ENCODE measurements at regions not wholly inside any gene's neighbourhood (a gene's known extent, or its start where the extent isn't known, plus 50 kb on each side); places are given as distances from the start of the nearest gene placed in this dataset.

GRCh38 chr14:42441615-42442014, 834.9 kb downstream of the LRFN5 start:
- no peak for ATAC-seq

DNA sequence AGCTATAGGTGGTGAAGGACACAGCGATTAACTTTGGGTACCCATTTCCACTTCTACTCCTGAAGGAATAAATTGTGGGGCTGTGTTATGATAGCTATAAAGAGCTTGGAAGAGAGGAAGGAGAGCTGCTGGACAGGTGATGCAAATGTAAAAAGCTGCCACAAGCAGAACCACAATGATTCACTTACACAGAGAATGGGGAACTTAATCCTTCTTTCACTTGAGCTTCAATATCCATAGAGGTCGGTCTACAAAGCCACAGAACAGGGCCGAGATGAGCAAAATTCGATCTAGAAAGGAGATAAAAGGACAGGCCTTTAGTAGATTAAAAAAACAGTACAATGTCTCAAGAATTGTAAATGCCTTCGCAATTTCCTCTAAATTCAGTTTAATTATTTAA, 831.1 kb downstream of the LRFN5 start:
- ATAC-seq, result no peak

DNA sequence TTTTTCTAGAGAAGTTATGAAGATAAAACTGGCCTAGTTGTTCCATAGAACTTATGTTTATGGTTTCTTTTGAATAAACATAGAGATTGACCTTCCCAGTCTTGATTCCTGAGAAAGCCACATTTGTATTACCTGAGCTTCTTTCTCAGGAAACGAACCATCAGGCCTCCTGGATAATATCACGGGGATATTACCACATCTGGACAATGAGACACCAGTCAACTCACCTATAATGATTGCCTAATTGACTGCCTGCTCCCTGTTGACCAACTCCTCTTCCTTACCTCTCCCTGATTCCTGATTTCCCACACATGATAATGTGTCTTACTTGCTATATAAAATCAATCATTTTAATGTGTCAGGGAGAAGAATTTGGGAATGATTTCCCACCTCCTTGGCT, 822.7 kb downstream of the LRFN5 start:
- ATAC-seq, result no peak

GRCh38 chr14:42428996-42429395, 822.3 kb downstream of the LRFN5 start:
- peak; percentile 32 to 41 for ATAC-seq

GRCh38 chr14:42424501-42424900, 817.8 kb downstream of the LRFN5 start:
- ATAC-seq, result no peak

- no peak for ATAC-seq
Observed at GRCh38 chr14:42421377-42422078, 814.9 kb downstream of the LRFN5 start.

GRCh38 chr14:42420071-42420470, 813.4 kb downstream of the LRFN5 start:
- ATAC-seq, result no peak

GRCh38 chr14:42407153-42407552, 800.5 kb downstream of the LRFN5 start:
- ATAC-seq, result no peak

GRCh38 chr14:42391146-42391834, 784.6 kb downstream of the LRFN5 start:
- ATAC-seq, result no peak

GRCh38 chr14:42378880-42379279, 772.2 kb downstream of the LRFN5 start:
- no peak for ATAC-seq

- no peak for ATAC-seq
Observed at GRCh38 chr14:42378274-42378673, 771.6 kb downstream of the LRFN5 start.

DNA sequence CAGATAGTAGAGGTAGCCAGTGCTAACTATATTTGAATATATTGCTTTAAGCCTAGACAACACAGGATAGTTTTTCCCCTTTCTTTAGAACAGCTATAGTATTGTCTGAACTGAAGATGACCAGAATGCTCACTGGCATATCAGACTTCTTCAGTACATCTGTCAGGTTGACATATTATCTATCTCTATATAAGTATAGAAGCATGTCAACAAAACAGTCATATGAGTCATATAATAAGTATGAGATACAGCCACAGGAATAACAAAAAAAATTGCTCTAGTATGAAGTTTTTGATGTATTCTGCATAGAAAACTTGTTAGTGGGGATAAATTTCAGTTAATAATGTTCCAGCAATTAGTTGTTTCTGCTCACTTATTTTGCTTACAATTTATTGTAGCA, 767.7 kb downstream of the LRFN5 start:
- no peak for ATAC-seq

- ATAC-seq, result no peak
Observed at GRCh38 chr14:42370056-42370455, 763.4 kb downstream of the LRFN5 start.

- no peak for ATAC-seq
Observed at GRCh38 chr14:42368234-42368633, 761.6 kb downstream of the LRFN5 start.

DNA sequence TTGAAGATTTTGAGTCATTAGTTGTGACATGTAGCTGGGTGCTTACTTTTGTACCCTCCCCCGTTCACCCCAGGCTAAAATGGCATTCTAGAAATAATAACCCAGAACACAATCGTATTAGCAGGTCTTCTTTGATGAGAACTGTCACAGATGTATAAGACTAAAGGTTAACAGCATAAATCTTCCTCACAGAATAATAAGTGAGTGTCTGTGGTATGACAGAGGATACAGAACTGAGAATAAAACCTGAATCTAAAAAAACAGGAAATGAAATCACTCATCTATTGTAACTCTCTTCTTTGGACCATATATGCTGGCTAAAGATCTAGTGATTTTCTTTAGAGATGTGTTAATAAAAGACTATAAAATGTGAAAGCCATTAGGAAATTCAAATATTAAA, 746.6 kb downstream of the LRFN5 start:
- ATAC-seq, result no peak

DNA sequence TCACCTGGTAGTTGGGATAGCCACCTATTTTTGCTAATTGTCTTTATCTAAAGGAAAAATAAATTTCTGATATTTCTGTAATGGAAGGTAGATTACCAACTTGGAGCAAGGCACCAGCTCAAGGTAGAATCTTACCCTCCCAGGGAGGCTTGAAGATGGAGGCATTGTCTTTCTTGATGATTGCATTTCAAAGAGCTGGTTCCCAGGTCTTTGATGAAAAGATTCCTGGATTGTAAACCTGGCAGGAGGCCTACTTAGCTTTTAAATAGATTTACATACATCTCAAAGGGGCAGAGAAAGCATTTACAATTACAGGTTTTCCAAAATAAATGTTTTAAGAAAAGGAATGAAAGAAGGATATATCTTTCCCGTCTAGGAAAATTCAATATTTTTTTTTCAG, 729.2 kb downstream of the LRFN5 start:
- ATAC-seq, result no peak

DNA sequence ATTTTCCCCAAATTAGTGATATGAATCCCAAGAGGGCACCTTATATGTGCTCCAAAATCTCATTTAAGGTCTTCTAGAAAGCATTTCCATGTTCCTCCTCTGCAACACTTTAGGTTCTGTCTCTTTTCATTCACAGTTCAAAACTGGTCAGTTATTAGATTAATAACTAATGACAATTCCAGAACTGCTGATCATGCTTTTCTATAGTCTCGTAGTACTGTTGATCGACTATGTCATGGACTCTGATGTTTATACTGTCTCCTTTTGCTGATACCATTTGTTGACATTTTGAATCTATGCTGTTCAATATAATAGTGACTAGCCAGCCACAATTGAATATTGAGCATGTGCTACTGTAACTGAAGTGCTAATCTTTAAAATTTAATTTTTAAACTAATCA, 728.3 kb downstream of the LRFN5 start:
- no peak for ATAC-seq

GRCh38 chr14:42323426-42323825, 716.8 kb downstream of the LRFN5 start:
- ATAC-seq, result no peak

DNA sequence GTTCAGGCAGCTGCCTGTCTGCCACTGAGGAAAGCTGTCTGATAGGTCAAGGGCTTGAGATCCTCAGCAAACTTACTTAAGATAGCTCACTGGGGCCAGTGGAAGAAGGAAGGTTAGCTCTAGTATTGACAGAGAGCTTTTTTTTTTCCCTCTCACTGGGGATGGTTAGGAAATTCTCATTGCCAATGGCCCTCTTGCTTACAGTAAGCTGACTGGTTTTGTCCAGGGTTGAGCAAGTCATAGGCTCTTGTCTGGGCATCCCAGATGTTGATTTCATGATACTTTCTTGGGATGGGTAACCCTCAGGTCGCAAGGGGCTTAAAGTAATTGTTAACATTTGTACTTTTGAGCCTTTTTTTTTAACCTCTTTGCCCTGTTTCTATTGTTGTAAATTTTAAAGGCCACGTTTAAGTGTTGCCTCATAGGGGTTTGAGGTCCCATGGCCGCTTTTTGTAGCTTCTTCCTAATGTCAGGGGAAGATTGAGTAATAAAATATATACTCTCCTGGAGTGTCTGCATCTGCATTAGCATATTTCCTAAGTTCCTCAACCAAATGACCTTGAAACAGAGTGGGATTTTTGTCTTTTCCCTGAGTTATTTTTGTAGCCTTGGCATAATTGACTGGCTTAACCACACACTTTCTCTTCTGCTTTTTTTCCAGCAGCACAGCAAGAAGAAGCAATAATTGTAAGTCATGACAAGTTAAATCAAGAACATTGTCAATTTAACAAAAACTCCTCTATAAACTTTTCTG, 716.0 kb downstream of the LRFN5 start:
- ATAC-seq, result no peak

DNA sequence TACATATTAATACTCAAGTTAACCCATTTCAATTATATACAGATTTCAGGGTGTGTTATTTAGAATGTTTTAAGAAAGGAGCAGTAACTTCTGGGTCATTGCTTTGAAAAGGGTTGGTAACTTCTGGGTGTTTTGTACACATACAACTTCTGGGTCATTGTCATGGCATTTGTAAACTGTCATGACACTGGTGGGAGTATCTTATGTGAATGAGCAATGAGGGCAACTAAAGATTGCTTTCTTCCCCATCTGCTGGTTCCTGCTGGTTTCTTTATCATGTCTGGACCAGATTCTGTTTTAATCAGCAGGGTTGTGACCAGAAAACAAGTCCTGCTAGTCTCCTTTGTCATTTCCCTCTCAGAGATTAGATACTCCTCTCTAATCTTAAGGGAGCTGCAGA, 713.3 kb downstream of the LRFN5 start:
- ATAC-seq, result no peak

GRCh38 chr14:42316693-42317092, 710.0 kb downstream of the LRFN5 start:
- ATAC-seq, result no peak

DNA sequence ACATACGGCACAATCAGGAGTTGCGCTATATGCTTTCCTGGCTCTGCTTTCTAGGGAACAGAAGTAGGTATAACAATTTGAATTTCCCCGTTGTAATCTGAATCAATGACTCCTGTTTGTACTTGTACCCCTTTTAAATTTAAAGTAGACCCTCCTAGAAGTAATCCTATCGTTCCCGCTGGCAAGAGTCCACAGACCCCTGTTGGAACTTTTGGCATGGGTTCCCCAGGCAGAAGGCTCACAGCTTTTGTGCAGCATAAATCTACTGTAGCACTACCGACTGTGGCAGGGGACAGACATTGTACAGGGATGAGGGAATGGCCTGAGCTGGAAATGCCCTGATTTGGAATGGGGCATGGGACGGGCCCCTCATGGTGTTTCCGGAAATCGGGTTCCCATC, 705.2 kb downstream of the LRFN5 start:
- ATAC-seq, result no peak

- no peak for ATAC-seq
Observed at GRCh38 chr14:42307239-42307825, 700.7 kb downstream of the LRFN5 start.

DNA sequence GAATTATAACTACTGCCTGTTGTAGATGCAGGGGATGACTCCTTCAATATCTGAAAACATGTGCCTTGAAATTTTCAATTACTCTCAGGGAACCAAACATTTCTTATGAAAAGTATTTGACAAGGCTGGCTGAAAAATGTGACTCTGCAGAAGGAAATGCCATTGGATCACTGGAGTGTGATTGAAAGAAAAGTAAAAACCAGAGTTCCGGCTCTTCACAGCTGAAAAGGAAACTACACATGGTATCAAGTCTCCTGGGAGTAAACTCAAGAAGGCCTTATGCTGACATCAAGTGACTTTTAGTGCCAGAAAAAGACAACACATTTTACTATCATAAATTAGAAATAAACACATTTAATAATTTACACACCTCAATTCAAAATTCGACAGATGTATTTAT, 693.0 kb downstream of the LRFN5 start:
- ATAC-seq, result no peak

Measured in activated CD4-positive, CD25-positive, alpha-beta regulatory T cell treated with anti-CD3 and anti-CD28 coated beads, Interleukin-2, amount 50 U/mL, for 24 hours (primary cell).